ENCODE measurements at regions not wholly inside any gene's neighbourhood (a gene's known extent, or its start where the extent isn't known, plus 50 kb on each side); places are given as distances from the start of the nearest gene placed in this dataset.

DNA sequence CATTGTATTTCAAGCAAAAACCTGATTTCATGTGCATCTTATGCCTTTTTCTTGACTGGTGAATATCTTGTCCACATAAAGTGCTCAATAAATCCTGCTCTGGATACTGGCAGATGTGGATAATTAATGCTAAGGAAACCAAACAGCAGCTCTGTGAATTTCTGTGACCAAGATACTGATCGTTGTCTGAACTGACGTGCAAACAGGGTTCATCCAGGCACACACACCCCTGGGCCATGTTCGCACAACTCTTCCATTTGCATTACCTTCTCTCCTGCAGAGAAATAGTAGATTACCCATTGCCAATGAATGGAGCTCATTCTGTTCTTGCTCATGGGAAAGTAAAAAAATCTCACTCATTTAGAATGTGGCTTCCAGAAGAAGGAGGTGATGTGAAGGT, 316.2 kb upstream of the TRIB2 start:
- DNase-seq (ENCODE audit: low read depth in 2 of 2, low spot score in 1 of 2), result no peak

DNA sequence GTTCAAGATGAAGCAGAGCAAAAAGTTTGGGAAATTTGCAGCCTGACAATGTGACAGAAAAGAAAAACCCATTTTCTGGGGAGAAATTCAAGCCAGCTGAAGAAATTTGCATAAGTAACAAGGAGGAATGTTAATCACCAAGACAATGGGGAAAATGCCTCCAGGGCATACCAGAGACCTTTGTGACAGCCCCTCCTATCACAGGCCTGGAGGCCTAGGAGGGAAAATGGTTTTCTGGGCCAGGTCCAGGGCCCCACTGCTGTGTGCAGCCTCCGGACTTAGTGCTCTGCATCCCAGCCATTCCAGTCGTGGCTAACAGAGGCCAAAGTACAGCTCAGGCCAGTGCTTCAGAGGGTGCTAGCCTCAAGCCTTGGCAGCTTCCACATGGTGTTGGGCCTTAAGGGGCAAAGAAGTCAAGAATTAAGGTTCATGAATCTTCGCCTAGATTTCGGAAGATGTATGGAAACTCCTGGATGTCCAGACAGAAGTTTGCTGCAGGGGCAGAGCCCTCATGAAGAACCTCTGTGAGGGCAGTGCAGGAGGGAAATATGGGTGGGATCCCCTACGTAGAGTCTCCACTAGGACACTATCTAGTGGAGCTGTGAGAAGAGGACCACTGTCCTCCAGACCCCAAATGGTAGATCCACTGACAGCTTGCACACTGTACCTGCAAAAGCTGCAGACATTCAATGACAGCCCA, 314.1 kb upstream of the TRIB2 start:
- DNase-seq (ENCODE audit: low read depth in 2 of 2, low spot score in 1 of 2), result no peak

DNA sequence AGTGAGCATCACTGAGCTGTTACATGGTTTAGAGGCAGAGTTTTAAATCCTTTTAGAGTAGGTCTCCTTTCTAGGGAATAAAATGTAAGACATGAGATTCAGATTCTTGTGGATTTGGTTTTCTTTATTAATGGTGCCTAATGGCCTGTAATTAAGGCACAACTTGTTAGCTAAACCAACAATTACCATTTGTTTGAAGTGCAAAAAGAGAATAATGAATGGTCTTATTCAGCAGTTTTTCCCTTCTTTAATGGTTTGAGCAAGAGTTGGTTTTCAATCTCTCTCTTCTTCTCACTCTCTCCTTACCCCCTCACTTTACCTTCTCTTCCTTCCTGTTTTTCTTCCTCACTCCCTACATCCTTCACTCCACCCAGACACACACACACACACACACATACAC, 312.2 kb upstream of the TRIB2 start:
- DNase-seq (ENCODE audit: low read depth in 2 of 2, low spot score in 1 of 2), result no peak

DNA sequence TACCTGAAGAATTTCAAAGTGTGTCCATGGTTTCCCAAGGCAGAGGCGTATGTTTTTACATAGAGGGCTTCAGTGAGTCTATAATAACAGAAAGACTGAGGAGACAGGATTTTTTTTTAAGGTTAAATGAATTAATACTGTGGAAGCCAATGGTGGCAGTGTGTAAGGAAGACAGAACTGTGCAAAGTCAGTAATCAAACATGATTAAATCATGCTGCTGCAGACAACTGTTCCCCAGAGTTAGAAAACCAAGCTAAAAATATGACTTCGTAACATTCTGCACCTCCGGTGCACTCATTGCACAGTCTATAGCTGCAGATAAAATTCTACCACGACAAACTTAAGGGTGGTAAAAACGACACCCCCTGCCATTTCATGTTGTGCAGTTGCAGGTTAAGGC, 309.6 kb upstream of the TRIB2 start:
- DNase-seq (ENCODE audit: low read depth in 2 of 2, low spot score in 1 of 2), result no peak

DNA sequence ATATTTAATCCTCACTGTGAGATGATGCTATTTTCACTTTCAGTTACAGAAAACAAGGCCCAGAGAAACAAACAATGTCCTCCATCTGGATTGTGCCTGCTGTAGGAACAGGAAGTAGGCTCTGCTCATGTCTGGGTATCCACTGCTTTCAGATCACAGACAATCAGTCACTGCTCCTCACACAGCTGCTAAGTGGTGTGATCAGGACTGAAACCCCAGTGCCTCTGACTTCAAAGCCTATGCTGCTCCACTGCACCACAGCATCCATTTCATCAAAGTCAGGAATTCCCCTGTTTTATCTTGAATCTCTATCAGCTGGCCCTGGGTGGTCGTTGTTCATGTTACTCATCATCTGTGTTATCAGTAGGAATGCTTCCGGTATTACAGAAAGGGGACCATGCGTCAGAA, 303.8 kb upstream of the TRIB2 start:
- DNase-seq (ENCODE audit: low read depth in 2 of 2, low spot score in 1 of 2), result no peak

DNA sequence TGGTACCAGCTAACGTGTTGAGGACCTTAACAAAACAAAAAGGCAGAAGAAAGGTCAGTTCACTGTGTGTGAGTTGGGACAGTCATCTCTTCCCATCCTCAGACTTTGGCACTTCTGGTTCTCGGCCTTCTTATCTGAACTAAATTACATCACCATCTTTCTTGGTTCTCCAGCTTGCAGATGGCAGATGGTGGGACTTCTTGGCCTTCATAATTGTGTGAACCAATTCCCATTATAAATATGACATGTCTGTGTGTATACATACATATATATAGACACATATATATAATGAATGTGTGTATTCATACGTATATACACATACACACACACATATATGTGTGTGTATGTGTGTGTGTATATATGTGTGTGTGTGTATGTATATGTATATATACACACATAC, 301.2 kb upstream of the TRIB2 start:
- no peak for DNase-seq (ENCODE audit: low read depth in 2 of 2, low spot score in 1 of 2)

DNA sequence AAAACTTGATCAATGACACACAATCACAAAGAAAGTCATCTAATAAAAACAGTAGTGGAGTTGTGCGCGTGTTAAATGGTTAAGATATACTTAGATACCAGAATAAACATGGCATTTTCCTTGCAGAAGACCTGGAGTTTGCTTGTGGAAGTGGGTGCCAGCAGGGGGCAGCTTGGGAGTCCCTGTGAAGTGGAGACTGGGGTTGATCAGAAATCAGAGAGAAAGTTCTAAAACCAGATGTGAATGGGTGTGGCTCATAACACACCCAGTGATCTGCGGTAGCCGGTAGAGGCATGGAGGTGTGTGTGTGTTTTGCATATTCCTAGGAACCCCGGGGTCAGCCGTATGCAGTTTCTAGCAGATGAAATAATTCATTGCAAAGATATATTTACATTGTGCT, 300.1 kb upstream of the TRIB2 start:
- DNase-seq (ENCODE audit: low read depth in 2 of 2, low spot score in 1 of 2), result peak; percentile 4 to 19

DNA sequence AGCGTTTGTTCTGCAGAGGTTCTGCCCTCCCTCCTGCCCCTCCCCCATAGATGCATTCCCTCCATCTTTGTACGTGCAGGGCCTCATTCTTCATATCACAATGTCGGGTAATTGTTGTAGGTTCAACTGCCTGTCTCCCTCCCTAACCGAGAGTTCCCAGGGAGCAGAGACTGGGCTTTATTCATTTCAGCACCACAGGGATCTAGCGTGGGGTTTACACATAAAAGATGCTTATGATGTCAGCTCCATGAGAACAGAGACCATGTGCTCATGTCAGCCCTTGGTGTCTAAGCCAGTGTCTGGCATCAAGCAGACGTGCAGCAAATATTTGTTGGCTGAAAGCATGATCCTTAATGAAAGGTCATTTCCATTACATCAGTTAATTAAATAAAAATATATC, 298.9 kb upstream of the TRIB2 start:
- DNase-seq (ENCODE audit: low read depth in 2 of 2, low spot score in 1 of 2), result no peak

DNA sequence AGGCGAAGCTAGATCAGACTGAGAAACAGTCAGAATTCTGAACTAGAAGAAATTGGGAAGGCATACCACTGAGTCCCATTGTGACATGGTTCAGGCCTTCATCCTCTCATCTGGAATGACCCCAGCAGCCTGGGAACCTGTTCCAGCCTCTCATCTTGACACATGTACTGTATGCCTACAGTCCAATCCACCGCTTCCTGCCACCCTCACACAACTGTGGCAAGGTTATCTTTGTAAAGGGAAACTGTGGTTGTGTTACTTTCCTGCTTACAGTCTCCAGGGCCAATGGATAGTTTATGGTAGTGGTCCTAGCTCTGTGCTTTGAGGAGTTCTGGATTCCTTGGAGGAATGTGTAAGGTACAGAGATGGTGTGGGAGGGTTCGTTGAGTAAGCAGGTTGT, 296.9 kb upstream of the TRIB2 start:
- no peak for DNase-seq (ENCODE audit: low read depth in 2 of 2, low spot score in 1 of 2)

DNA sequence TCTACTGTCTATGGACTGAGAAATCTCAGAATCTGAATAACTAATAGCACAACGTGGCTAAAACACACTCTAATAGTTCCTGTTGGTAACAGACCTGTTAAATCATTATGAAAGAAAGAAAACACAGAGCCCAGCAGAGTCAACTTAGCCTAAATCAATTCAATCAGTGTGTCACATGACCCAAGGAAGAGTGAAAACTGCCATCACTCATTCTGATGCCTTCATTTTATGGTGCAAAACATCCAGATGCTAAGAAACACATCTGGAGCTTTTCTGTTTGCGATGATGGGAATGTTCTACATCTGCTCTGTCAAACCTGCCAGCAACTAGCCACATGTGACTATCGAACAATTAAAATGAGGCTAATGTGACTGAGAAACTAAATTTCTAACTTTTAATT, 295.7 kb upstream of the TRIB2 start:
- no peak for DNase-seq (ENCODE audit: low read depth in 2 of 2, low spot score in 1 of 2)

DNA sequence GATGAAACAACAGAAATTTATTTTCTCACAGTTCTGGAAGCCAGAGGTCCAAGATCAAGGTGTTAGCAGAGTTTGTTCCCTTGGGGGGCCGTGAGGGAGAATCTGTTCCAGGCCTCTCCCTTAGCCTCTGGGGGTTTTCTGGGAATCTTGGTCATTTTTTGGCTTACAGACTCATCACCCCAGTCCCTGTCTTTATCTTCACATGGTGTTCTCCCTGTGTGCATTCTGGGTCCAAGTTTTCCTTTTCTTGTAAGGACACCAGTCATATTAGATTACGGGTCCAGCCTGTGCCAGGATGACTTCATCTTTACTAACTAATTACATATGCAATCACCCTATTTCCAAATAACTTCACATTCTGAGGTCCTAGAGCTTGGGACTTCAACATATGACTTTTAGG, 292.5 kb upstream of the TRIB2 start:
- no peak for DNase-seq (ENCODE audit: low read depth in 2 of 2, low spot score in 1 of 2)

DNA sequence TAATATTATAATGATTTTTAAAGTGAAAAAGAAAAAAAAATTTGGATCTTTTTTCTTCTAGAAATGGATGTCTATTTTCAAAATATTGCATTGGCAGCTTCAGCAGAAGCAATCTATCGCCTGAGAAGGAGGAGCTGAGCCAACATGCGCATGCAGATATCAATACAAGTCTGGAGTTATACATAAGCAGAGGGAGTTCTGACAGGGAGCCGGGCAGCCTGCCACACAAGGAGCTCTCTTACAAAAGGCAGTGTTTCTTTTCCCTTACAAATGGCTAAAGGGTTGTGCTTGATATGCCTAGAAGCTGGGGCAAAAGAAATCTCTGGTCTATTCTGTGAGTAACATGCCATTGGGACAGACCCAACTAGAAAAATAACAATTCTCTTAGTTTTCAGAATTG, 291.9 kb upstream of the TRIB2 start:
- no peak for DNase-seq (ENCODE audit: low read depth in 2 of 2, low spot score in 1 of 2)

DNA sequence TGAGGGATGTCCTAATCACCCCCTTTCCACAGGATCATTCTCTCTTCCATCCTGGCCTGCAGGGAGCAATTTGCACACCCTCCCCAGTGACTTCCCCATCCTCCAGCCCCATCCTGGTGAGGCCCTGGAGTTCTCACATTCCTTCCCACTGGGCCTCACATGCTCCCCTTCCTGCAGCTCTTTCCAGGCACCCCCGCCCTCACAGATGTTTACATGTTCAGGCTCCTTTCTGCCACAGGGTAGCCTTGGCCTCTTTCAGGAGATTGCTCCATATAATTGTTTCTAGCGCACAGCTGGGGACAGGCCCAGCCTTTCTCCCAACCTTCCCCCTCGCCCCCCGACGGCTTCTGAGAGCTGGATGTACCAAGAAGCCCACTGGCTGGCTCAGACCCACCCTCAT, 288.4 kb upstream of the TRIB2 start:
- DNase-seq (ENCODE audit: low read depth in 2 of 2, low spot score in 1 of 2), result no peak

DNA sequence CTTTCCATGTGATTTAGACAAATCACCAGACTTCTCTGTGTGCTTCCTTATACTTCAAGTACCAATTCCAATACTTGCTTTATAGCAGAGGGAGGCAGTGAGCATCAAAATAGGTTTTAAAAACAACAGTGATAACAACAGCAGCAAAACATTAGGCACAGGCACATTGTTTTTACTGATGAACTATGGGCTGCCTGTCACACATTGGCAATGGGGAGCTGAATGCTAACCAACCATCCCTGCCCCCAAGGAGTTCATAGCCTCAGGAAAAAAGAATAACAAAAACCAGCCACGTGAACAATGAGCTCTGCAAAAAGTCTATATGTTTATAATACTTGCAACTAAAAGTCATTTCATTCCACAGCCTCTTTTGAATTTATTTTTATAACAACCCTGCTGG, 287.9 kb upstream of the TRIB2 start:
- no peak for DNase-seq (ENCODE audit: low read depth in 2 of 2, low spot score in 1 of 2)

DNA sequence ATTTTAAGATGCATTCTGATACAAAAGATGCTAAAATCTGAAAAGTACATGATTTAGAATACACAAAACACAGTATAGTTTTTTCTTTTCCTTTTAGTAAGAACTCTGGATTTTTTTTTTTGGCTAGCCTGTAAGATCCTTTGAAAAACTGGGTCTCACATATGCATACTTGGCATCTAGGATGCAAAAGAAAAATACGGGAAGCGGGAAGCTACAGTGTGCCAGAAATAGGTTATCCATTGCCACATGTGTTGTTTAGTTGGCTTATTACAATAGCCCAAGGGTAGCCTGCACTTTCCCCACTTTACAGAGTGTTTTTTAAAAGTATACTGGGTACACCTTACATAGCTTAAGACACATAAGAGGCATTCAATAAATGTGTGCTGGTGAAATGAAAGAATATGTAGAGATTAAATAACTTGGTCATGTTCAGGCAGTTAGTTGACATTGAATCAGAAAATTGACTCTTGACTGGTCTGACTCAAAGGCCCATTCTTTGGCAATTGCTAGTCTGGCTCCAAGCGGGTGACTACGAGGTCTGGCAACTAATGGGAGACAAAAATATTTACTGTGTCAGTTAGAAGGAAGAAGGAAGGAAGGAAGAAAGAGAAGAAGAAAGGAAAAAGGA, 286.8 kb upstream of the TRIB2 start:
- DNase-seq (ENCODE audit: low read depth in 2 of 2, low spot score in 1 of 2), result no peak

DNA sequence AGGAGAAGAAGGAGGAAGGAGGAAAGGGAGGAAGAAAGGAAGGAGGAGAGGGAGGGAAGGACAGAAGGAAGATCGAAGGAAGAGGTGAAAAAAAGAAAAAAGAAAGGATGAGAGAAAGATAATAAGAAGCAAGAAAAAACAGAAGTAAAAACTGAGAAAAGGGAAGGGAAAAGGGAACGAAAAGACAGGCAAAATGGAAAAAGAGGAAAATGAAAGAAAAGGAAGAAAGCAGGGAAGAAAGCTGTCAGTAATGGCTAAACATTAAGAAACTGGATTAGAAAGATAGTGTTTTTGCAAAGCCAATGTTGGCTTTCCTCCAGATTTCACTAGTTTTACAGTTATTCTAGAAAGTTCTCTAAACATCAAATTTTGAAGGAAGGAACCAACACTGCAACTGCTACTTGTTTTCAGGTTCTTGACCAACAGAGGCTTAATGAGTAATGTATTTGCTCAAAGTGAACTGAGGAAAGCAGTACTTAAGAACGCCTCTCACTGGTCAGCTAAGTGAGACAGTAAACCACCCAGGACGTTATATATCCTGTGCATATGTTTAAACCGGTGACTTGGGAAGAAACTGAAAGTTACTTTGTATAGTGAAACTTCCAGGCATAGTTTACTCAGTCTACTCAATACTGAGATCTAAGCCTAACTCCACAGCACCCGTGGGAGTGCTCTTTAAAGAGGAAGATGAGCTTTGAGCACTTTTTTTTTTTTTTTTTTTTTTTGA, 286.2 kb upstream of the TRIB2 start:
- DNase-seq (ENCODE audit: low read depth in 2 of 2, low spot score in 1 of 2), result no peak

DNA sequence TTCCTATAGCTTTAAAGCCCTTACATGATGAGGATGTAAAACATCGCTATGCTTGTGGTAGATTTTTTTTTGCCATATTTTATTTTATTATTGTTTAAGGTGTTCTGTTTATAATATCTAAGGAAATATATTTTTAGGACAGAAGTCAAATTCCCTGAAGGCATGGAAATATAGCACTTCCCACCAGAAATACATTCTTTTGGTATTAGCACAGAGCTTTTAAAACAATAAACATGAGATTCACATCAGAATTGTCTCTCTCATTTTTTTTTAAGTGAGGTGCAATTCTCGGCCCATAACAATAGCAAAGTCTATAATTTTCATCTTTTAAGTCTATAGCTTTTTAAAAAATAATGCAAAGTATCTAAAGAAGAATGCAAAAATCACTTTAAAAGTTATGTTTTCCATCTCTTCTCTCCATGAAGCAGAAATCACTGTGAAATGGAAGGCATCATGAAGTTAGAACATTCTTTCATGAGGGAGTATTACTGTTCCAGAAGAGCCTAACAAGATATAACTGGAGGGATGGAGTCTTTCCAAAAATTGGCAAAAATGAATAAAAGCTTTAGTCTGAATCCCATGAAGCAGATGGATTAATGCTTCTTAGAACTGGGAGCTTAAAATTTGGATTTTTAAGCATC, 283.6 kb upstream of the TRIB2 start:
- no peak for DNase-seq (ENCODE audit: low read depth in 2 of 2, low spot score in 1 of 2)

DNA sequence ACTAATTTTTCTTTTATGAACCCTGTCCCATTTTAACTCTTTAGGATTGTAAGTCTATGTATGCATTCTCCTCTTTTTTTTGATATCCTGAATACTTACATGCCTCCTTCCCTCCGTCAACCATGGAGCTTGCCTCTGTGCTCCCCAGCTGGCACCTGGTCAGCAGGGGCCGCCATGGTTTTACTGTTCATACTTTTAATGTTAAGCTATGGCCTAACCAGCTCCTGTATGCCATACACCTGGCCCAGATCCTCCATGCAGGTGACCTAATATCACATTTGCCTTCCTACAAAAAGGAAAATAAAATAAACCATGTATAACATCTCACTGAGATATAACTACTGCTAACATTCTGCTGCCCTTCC, 283.1 kb upstream of the TRIB2 start:
- DNase-seq (ENCODE audit: low read depth in 2 of 2, low spot score in 1 of 2), result no peak

DNA sequence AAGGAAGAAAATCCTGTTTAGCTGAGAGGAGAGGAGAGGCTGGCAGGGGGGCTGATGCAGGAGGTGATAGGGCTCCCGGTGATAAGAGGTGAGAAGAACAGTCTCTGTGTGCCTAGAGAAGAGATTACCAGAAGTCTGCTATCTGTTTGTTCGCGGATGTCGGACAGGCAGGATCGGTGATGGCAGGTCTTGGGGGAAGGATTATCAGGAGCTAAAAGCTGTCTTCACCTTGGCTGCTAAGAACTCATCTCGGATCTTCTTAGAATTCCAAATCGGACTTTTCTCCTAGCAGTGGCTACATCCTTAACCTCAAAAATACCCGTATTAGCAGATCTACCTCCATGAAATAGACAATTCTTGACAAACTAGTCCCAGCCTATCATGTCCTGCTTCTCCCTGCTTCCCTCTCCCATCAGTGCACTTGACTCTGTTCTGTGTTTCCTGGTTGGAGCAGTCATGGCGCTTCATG, 282.1 kb upstream of the TRIB2 start:
- no peak for DNase-seq (ENCODE audit: low read depth in 2 of 2, low spot score in 1 of 2)

DNA sequence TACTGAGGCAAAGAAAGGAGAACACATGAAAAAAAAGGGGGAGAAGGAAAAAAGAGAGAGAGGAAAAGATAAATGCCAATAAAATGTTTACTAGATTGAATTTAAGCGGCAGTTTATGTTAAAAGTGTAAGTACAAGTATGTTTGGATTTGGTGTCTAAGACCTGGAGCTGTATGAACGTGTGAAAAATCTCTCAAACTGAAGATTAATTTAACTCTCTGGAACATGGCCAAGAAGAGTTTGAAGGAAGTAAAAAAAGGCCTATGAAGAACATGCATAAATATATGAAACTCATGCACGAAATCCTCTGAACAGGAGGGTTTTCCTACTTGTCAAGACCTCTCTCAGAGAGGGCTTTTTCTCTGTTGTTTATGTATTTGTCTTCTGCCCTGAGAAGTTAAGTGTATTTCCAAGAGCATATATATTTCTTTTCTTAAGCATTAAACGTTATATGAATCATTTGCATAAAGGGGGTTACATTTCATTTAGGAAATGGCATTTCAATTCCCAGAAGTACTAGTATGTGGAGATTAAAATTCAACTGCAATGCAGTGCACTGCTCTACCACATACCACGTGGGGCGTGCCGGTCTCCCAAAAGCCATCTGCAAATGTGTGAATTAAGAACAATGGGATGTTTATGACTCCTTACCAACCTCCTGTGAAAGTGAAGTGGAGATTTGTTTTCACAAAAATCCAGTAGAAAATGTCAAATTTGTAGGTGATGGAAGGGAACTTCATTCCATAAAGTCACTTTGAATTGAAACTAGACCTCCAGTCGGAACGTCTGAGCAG, 281.1 kb upstream of the TRIB2 start:
- no peak for DNase-seq (ENCODE audit: low read depth in 2 of 2, low spot score in 1 of 2)

DNA sequence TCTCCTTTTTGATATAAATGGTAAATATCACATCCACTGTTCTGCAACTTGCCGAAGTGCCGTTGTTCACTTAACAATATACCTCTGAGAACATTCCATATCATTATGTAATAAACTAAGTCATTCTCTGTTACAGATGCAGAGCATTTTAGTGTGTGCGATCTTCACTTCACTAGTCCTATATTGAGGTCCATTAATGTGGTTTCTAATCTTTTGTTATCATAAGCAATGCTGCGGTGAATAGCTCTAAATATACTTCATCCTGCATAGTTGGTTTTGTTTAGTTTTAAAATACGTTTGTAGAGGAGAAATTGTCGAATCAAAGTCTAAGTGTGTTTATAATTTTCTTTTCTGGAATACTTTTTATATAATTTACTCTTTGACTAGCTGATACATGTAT, 280.3 kb upstream of the TRIB2 start:
- DNase-seq (ENCODE audit: low read depth in 2 of 2, low spot score in 1 of 2), result no peak
